Daoy (cell line): ENCODE measurements at regions not wholly inside any gene's neighbourhood (a gene's known extent, or its start where the extent isn't known, plus 50 kb on each side); places are given as distances from the start of the nearest gene placed in this dataset.

Experiments
- DNase-seq: peaks from one replicate; pipeline ENCODE4 v3.0.0-alpha.2; 2015; ENCODE audit warnings: low read depth

GRCh38 chr3:23664459-23664858 is 141.3 kb upstream of the UBE2E1 start:
- peak; percentile 56 for DNase-seq

GRCh38 chr3:23665741-23666140 is 140.0 kb upstream of the UBE2E1 start:
- no peak for DNase-seq

GRCh38 chr3:23666818-23667217 is 138.9 kb upstream of the UBE2E1 start:
- no peak for DNase-seq

GRCh38 chr3:23667536-23668429 is 138.0 kb upstream of the UBE2E1 start:
- peak; percentile 75 for DNase-seq

GRCh38 chr3:23668430-23668904 is 137.3 kb upstream of the UBE2E1 start:
- peak; percentile 85 for DNase-seq

GRCh38 chr3:23669541-23670255 is 136.1 kb upstream of the UBE2E1 start:
- DNase-seq = peak; percentile 63

- DNase-seq = no peak
These were observed 133.7 kb upstream of the UBE2E1 start for GRCh38 chr3:23671851-23672589.

- no peak for DNase-seq
These were observed 133.1 kb upstream of the UBE2E1 start for GRCh38 chr3:23672628-23673027.

- DNase-seq = no peak
These were observed 130.7 kb upstream of the UBE2E1 start for GRCh38 chr3:23675010-23675409.

GRCh38 chr3:23676093-23676492 is 129.7 kb upstream of the UBE2E1 start:
- no peak for DNase-seq

- no peak for DNase-seq
These were observed 123.1 kb upstream of the UBE2E1 start for GRCh38 chr3:23682646-23683045.

GRCh38 chr3:23685541-23686258 is 120.1 kb upstream of the UBE2E1 start:
- peak; percentile 98 for DNase-seq

- no peak for DNase-seq
These were observed 119.2 kb upstream of the UBE2E1 start for GRCh38 chr3:23686519-23686918.

- DNase-seq = no peak
These were observed 114.3 kb upstream of the UBE2E1 start for GRCh38 chr3:23691357-23691895.

- no peak for DNase-seq
These were observed 108.9 kb upstream of the UBE2E1 start for GRCh38 chr3:23696842-23697241.

GRCh38 chr3:23697416-23697815 is 108.3 kb upstream of the UBE2E1 start:
- DNase-seq = no peak

- DNase-seq = no peak
These were observed 107.0 kb upstream of the UBE2E1 start for GRCh38 chr3:23698652-23699313.

- DNase-seq = no peak
These were observed 105.1 kb upstream of the UBE2E1 start for GRCh38 chr3:23700616-23701015.

GRCh38 chr3:23701716-23702597 is 103.8 kb upstream of the UBE2E1 start:
- peak; percentile 46 for DNase-seq

- no peak for DNase-seq
These were observed 101.5 kb upstream of the UBE2E1 start for GRCh38 chr3:23704298-23704697.
